Stimulated activated CD4-positive, alpha-beta T cell treated with anti-CD3 and anti-CD28 coated beads, Interleukin-15, amount 100 ng/mL, for 24 hours (primary cell): ENCODE measurements at regions not wholly inside any gene's neighbourhood (a gene's known extent, or its start where the extent isn't known, plus 50 kb on each side); places are given as distances from the start of the nearest gene placed in this dataset.
"Not testable (repeated sequence)": the region's sequence is repeated elsewhere in the genome, so short reads cannot be mapped to it uniquely, and the experiment has no call there.

Experiments
- DNase-seq: peaks from one replicate; pipeline ENCODE4 v3.0.0-alpha.2; 2020

GRCh38 chr6:19892260-19892659, 55.1 kb downstream of the ID4 start:
- DNase-seq: no peak

GRCh38 chr6:19895866-19896692, 58.9 kb downstream of the ID4 start:
- no peak for DNase-seq

GRCh38 chr6:19896693-19897010, 59.5 kb downstream of the ID4 start:
- no peak for DNase-seq

GRCh38 chr6:19898141-19898740, 61.1 kb downstream of the ID4 start:
- DNase-seq: no peak

GRCh38 chr6:19902201-19902600, 65.0 kb downstream of the ID4 start:
- DNase-seq: no peak

GRCh38 chr6:19904408-19904807, 67.2 kb downstream of the ID4 start:
- DNase-seq: not testable (repeated sequence)

GRCh38 chr6:19905584-19905983, 68.4 kb downstream of the ID4 start:
- DNase-seq: no peak

- no peak for DNase-seq
Observed at GRCh38 chr6:19906171-19906570, 69.0 kb downstream of the ID4 start.

GRCh38 chr6:19911223-19911622, 74.1 kb downstream of the ID4 start:
- DNase-seq: no peak

- DNase-seq: no peak
Observed at GRCh38 chr6:19918436-19918835, 81.3 kb downstream of the ID4 start.

- no peak for DNase-seq
Observed at GRCh38 chr6:19921786-19922185, 84.6 kb downstream of the ID4 start.

- DNase-seq: no peak
Observed at GRCh38 chr6:19925533-19925932, 88.4 kb downstream of the ID4 start.

- no peak for DNase-seq
Observed at GRCh38 chr6:19928461-19928860, 91.3 kb downstream of the ID4 start.

- no peak for DNase-seq
Observed at GRCh38 chr6:19929312-19929711, 92.1 kb downstream of the ID4 start.

- no peak for DNase-seq
Observed at GRCh38 chr6:19934996-19935591, 97.9 kb downstream of the ID4 start.

GRCh38 chr6:19939321-19939720, 102.2 kb downstream of the ID4 start:
- DNase-seq: not testable (repeated sequence)

GRCh38 chr6:19939926-19940325, 102.8 kb downstream of the ID4 start:
- DNase-seq: not testable (repeated sequence)

GRCh38 chr6:19943042-19943441, 105.9 kb downstream of the ID4 start:
- no peak for DNase-seq

GRCh38 chr6:19945843-19946358, 108.7 kb downstream of the ID4 start:
- no peak for DNase-seq

- DNase-seq: no peak
Observed at GRCh38 chr6:19949155-19949554, 112.0 kb downstream of the ID4 start.

GRCh38 chr6:19964115-19964514, 126.9 kb downstream of the ID4 start:
- no peak for DNase-seq

GRCh38 chr6:19968201-19968600, 131.0 kb downstream of the ID4 start:
- DNase-seq: no peak

- no peak for DNase-seq
Observed at GRCh38 chr6:19972221-19972620, 135.1 kb downstream of the ID4 start.
